KBM-7 (cell line): ENCODE measurements at regions not wholly inside any gene's neighbourhood (a gene's known extent, or its start where the extent isn't known, plus 50 kb on each side); places are given as distances from the start of the nearest gene placed in this dataset.

Experiments
- DNase-seq: peaks from one replicate; pipeline ENCODE4 v3.0.0-alpha.2; 2015
- in situ Hi-C: fragments of 300-500 bp; cut with MboI; formaldehyde crosslinking; loops from 2 replicates; pipeline ENCODE4 v1.14.3; 2020; ENCODE audit warnings: low sequenced_read_pairs, low pct_unique_long_range_greater_than_20kb, mixed read lengths

- in situ Hi-C loops = no loop called here
- DNase-seq = no peak
Measured at GRCh38 chr10:15462253-15462897, 91.3 kb upstream of the FAM171A1 start.

- in situ Hi-C loops = no loop called here
- no peak for DNase-seq
Measured at GRCh38 chr10:15461353-15462108, 90.4 kb upstream of the FAM171A1 start.

- in situ Hi-C loops = no loop called here
- no peak for DNase-seq
Measured at GRCh38 chr10:15460661-15461060, 89.6 kb upstream of the FAM171A1 start.

GRCh38 chr10:15459218-15459617, 88.1 kb upstream of the FAM171A1 start:
- in situ Hi-C loops = no loop called here
- DNase-seq = no peak

GRCh38 chr10:15457382-15457781, 86.3 kb upstream of the FAM171A1 start:
- in situ Hi-C loops = no loop called here
- DNase-seq = peak; percentile 24

GRCh38 chr10:15455456-15455855, 84.4 kb upstream of the FAM171A1 start:
- in situ Hi-C loops = no loop called here
- no peak for DNase-seq

GRCh38 chr10:15453926-15454325, 82.8 kb upstream of the FAM171A1 start:
- in situ Hi-C loops = no loop called here
- DNase-seq = no peak

GRCh38 chr10:15453457-15453856, 82.4 kb upstream of the FAM171A1 start:
- no peak for DNase-seq
- in situ Hi-C loops = no loop called here

- DNase-seq = no peak
- in situ Hi-C loops = no loop called here
Measured at GRCh38 chr10:15452545-15452944, 81.5 kb upstream of the FAM171A1 start.

GRCh38 chr10:15451137-15452094, 80.3 kb upstream of the FAM171A1 start:
- in situ Hi-C loops = no loop called here

GRCh38 chr10:15448598-15448997, 77.5 kb upstream of the FAM171A1 start:
- in situ Hi-C loops = no loop called here
- DNase-seq = no peak

More at GRCh38 chr10:15451137-15452094, 80.3 kb upstream of the FAM171A1 start:
- DNase-seq = peak; percentile 86

GRCh38 chr10:15445006-15445390, 73.9 kb upstream of the FAM171A1 start:
- in situ Hi-C loops = no loop called here
- DNase-seq = no peak

GRCh38 chr10:15444105-15445005, 73.3 kb upstream of the FAM171A1 start:
- in situ Hi-C loops = no loop called here

GRCh38 chr10:15442056-15442455, 71.0 kb upstream of the FAM171A1 start:
- in situ Hi-C loops = no loop called here
- no peak for DNase-seq

More at GRCh38 chr10:15444105-15445005, 73.3 kb upstream of the FAM171A1 start:
- DNase-seq = no peak

GRCh38 chr10:15440204-15440711, 69.2 kb upstream of the FAM171A1 start:
- DNase-seq = no peak
- in situ Hi-C loops = no loop called here

GRCh38 chr10:15439341-15439842, 68.3 kb upstream of the FAM171A1 start:
- in situ Hi-C loops = loop anchor here (10.0 kb wide), 1 partner anchor 275 kb away; the partner anchor contains the start of gene ITGA8
- DNase-seq = peak; percentile 41

GRCh38 chr10:15436696-15437095, 65.6 kb upstream of the FAM171A1 start:
- DNase-seq = no peak
- in situ Hi-C loops = loop anchor here (10.0 kb wide), 1 partner anchor 278 kb away; the partner anchor contains the start of gene ITGA8
